Tibial nerve (tissue), 4 donors: ENCODE measurements at regions not wholly inside any gene's neighbourhood (a gene's known extent, or its start where the extent isn't known, plus 50 kb on each side); places are given as distances from the start of the nearest gene placed in this dataset.

Source experiments
- CTCF ChIP-seq, 5 experiments: fragments of 200-600 bp in 3 of 5; fragments of 450-650 bp in 2 of 5; sonication (generic) in 3 of 5; IDR thresholded peaks; one replicate each; pipeline ENCODE4 v1.5.1; 2016 to 2019; ENCODE audit warnings: antibody characterized with exemption in 5 of 5, mild to moderate bottlenecking in 3 of 5, moderate library complexity in 2 of 5
- EP300 ChIP-seq, 2 donors: sonication (generic); formaldehyde crosslinking; IDR thresholded peaks; one replicate each; pipeline ENCODE4 v1.6.1; 2017; ENCODE audit warnings: antibody characterized with exemption in 2 of 2, mild to moderate bottlenecking in 1 of 2
- POLR2A ChIP-seq, 2 donors: fragments of 450-650 bp; IDR thresholded peaks; one replicate each; pipeline ENCODE4 v1.6.1; 2017; ENCODE audit warnings: antibody characterized with exemption in 2 of 2, mild to moderate bottlenecking in 2 of 2, moderate library complexity in 2 of 2

- TF ChIP-seq CTCF (IDR thresholded peaks at IDR 0.05) (no peak), EP300 (IDR thresholded peaks at IDR 0.05) (no peak), POLR2A (IDR thresholded peaks at IDR 0.05) (no peak)
Observed at GRCh38 chr15:60119101-60119500, 115.0 kb downstream of the FOXB1 start.
